C4-2B (cell line): ENCODE measurements at regions not wholly inside any gene's neighbourhood (a gene's known extent, or its start where the extent isn't known, plus 50 kb on each side); places are given as distances from the start of the nearest gene placed in this dataset.
A peak's percentile ranks its signal among the peaks of the same experiment; 100 is the strongest.
"Not testable (repeated sequence)": the region's sequence is repeated elsewhere in the genome, so short reads cannot be mapped to it uniquely, and the experiment has no call there.

Experiments used
- H3K27ac ChIP-seq: fragments of 450-650 bp; 2 replicates; pipeline ENCODE4 v1.5.1; 2017
- CTCF ChIP-seq: fragments of 450-650 bp; conservative IDR thresholded peaks from 2 replicates; pipeline ENCODE4 v1.5.1; 2017; ENCODE audit warnings: mild to moderate bottlenecking
- ZFX ChIP-seq: fragments of 450-650 bp; IDR thresholded peaks from 2 replicates; pipeline ENCODE4 v1.6.1; 2017

- TF ChIP-seq ZFX (no peak), CTCF (no peak)
Observed at GRCh38 chr7:93813514-93813913, 77.0 kb downstream of the TFPI2 start.

GRCh38 chr7:93812061-93812460 is 78.5 kb downstream of the TFPI2 start:
- no peak overlapping the region for H3K27ac ChIP-seq
- no peak for TF ChIP-seq ZFX
- TF ChIP-seq CTCF, result no peak

More at GRCh38 chr7:93813514-93813913, 77.0 kb downstream of the TFPI2 start:
- H3K27ac ChIP-seq, result no peak overlapping the region

- no peak overlapping the region for H3K27ac ChIP-seq
Observed at GRCh38 chr7:93811198-93811597, 79.4 kb downstream of the TFPI2 start.

GRCh38 chr7:93810561-93810960 is 80.0 kb downstream of the TFPI2 start:
- H3K27ac ChIP-seq, result no peak overlapping the region
- TF ChIP-seq ZFX (no peak), CTCF (no peak)

More at GRCh38 chr7:93811198-93811597, 79.4 kb downstream of the TFPI2 start:
- no peak for TF ChIP-seq ZFX
- no peak for TF ChIP-seq CTCF

GRCh38 chr7:93804726-93805125 is 85.8 kb downstream of the TFPI2 start:
- no peak overlapping the region for H3K27ac ChIP-seq
- TF ChIP-seq ZFX (no peak), CTCF (no peak)

- TF ChIP-seq ZFX (no peak), CTCF (peak; percentile 78)
- no peak overlapping the region for H3K27ac ChIP-seq
Observed at GRCh38 chr7:93799750-93800357, 90.7 kb downstream of the TFPI2 start.

- not testable (repeated sequence) for H3K27ac ChIP-seq
Observed at GRCh38 chr7:93793084-93793697, 97.4 kb downstream of the TFPI2 start.

- TF ChIP-seq ZFX (no peak), CTCF (no peak)
- H3K27ac ChIP-seq, result no peak overlapping the region
Observed at GRCh38 chr7:93779115-93779514, 111.4 kb downstream of the TFPI2 start.
